22Rv1 (cell line): ENCODE measurements at regions not wholly inside any gene's neighbourhood (a gene's known extent, or its start where the extent isn't known, plus 50 kb on each side); places are given as distances from the start of the nearest gene placed in this dataset.

Experiments
- CTCF ChIP-seq: fragments of 450-650 bp; IDR thresholded peaks from 2 replicates; pipeline ENCODE4 v1.5.1; 2017; ENCODE audit warnings: mild to moderate bottlenecking
- ZFX ChIP-seq: fragments of 450-650 bp; IDR thresholded peaks from 2 replicates; pipeline ENCODE4 v1.6.1; 2017; ENCODE audit warnings: antibody characterized with exemption, borderline replicate concordance

- TF ChIP-seq CTCF: no peak
- no peak for TF ChIP-seq ZFX
Observed at GRCh38 chr3:6222069-6222468, 638.8 kb upstream of the GRM7 start.
